Ovary (tissue), 3 donors: ENCODE measurements at regions not wholly inside any gene's neighbourhood (a gene's known extent, or its start where the extent isn't known, plus 50 kb on each side); places are given as distances from the start of the nearest gene placed in this dataset.

Experiments used
- EP300 ChIP-seq: sonication (generic); formaldehyde crosslinking; IDR thresholded peaks from one replicate; pipeline ENCODE4 v1.6.1; 2017; ENCODE audit warnings: antibody characterized with exemption
- POLR2A ChIP-seq: fragments of 450-650 bp; IDR thresholded peaks from one replicate; pipeline ENCODE4 v1.6.1; 2017; ENCODE audit warnings: antibody characterized with exemption, mild to moderate bottlenecking, moderate library complexity
- TF ChIP-seq, protein P1 (sequence below), 3 donors: fragments of 450-650 bp in 2 of 3; fragments of 200-600 bp in 1 of 3; IDR thresholded peaks; one replicate each; pipeline versions ENCODE4 v1.5.1 to v1.8.0; 2016 to 2022; ENCODE audit warnings: antibody characterized with exemption in 3 of 3, mild to moderate bottlenecking in 1 of 3
- donor health status: DM: no; HTN: no; CAD: no.

- TF ChIP-seq, protein P1, sequence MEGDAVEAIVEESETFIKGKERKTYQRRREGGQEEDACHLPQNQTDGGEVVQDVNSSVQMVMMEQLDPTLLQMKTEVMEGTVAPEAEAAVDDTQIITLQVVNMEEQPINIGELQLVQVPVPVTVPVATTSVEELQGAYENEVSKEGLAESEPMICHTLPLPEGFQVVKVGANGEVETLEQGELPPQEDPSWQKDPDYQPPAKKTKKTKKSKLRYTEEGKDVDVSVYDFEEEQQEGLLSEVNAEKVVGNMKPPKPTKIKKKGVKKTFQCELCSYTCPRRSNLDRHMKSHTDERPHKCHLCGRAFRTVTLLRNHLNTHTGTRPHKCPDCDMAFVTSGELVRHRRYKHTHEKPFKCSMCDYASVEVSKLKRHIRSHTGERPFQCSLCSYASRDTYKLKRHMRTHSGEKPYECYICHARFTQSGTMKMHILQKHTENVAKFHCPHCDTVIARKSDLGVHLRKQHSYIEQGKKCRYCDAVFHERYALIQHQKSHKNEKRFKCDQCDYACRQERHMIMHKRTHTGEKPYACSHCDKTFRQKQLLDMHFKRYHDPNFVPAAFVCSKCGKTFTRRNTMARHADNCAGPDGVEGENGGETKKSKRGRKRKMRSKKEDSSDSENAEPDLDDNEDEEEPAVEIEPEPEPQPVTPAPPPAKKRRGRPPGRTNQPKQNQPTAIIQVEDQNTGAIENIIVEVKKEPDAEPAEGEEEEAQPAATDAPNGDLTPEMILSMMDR (IDR thresholded peaks at IDR 0.05) = no peak
- no peak for TF ChIP-seq POLR2A
- TF ChIP-seq EP300 = no peak
Measured at GRCh38 chr7:31284106-31284505, 56.4 kb downstream of the NEUROD6 start.
